PC-3 (cell line): ENCODE measurements at regions not wholly inside any gene's neighbourhood (a gene's known extent, or its start where the extent isn't known, plus 50 kb on each side); places are given as distances from the start of the nearest gene placed in this dataset.

Experiments
- EZH2 ChIP-seq: fragments of 300-600 bp; sonication (generic); IDR thresholded peaks from one replicate; pipeline ENCODE4 v1.6.1; 2017; ENCODE audit warnings: antibody characterized with exemption, mild to moderate bottlenecking, low read length; ENCODE audit not compliant: unreplicated experiment
- EZH2phosphoT487 ChIP-seq: fragments of 300-600 bp; sonication (generic); IDR thresholded peaks from 2 replicates; pipeline ENCODE4 v1.6.1; 2018; ENCODE audit warnings: mild to moderate bottlenecking, antibody characterized with exemption, low read length, borderline replicate concordance
- TF ChIP-seq, protein P1 (sequence below): fragments of 300-600 bp; sonication (generic); conservative IDR thresholded peaks from 2 replicates; pipeline ENCODE4 v1.5.1; 2017; ENCODE audit warnings: antibody characterized with exemption, low read depth, mild to moderate bottlenecking, low read length

- TF ChIP-seq EZH2 (no peak), EZH2phosphoT487 (no peak)
- TF ChIP-seq, protein P1, sequence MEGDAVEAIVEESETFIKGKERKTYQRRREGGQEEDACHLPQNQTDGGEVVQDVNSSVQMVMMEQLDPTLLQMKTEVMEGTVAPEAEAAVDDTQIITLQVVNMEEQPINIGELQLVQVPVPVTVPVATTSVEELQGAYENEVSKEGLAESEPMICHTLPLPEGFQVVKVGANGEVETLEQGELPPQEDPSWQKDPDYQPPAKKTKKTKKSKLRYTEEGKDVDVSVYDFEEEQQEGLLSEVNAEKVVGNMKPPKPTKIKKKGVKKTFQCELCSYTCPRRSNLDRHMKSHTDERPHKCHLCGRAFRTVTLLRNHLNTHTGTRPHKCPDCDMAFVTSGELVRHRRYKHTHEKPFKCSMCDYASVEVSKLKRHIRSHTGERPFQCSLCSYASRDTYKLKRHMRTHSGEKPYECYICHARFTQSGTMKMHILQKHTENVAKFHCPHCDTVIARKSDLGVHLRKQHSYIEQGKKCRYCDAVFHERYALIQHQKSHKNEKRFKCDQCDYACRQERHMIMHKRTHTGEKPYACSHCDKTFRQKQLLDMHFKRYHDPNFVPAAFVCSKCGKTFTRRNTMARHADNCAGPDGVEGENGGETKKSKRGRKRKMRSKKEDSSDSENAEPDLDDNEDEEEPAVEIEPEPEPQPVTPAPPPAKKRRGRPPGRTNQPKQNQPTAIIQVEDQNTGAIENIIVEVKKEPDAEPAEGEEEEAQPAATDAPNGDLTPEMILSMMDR: no peak
Measured at GRCh38 chr2:104583811-104584210, 270.1 kb upstream of the POU3F3 start.
